Spleen (tissue), 7 donors: ENCODE measurements at regions not wholly inside any gene's neighbourhood (a gene's known extent, or its start where the extent isn't known, plus 50 kb on each side); places are given as distances from the start of the nearest gene placed in this dataset.
"Not testable (repeated sequence)": the region's sequence is repeated elsewhere in the genome, so short reads cannot be mapped to it uniquely, and the experiment has no call there.

ENCODE experiments used
- POLR2AphosphoS5 ChIP-seq, 3 donors: sonication (generic); formaldehyde crosslinking; IDR thresholded peaks; one replicate each; pipeline ENCODE4 v1.5.1; 2017; ENCODE audit warnings: antibody characterized with exemption in 3 of 3
- TF ChIP-seq, protein P1 (sequence below), 11 experiments: fragments of 200-600 bp in 7 of 11; fragments of 450-650 bp in 4 of 11; sonication (generic) in 4 of 11; IDR thresholded peaks in 8 of 11; conservative IDR thresholded peaks in 3 of 11; 1 replicate in 7 of 11; 2 replicates in 4 of 11; pipeline versions ENCODE4 v1.4.0 to v1.8.0; 2016 to 2021; ENCODE audit warnings: antibody characterized with exemption in 11 of 11, inconsistent platforms in 4 of 11, mild to moderate bottlenecking in 1 of 11
- donor health status: DM: no; HTN: no; CAD: no; lungs with moderate emphysema.
- donor health status: DM: no; HTN: no; CAD: no.
- donor health status: DM: no; HTN: no; CAD: no.

DNA sequence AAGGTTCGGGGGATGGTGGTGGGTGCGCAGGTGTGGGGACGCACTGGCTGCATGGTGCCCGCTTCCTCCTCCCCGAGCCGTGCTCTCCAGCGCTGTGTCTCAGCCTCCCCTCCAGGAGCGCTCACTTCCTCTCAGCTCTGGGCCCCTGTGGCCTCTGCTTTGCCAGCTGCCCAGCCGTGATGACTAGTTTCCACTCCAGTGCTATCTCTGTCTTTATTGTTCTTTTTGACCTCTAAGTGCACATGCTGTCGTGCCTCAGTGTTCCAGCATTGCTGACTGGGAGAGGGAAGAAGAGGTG lies 71.0 kb downstream of the NPIPB11 start:
- peak in 2 of 3 donors; percentile 53 to 61 for TF ChIP-seq POLR2AphosphoS5 (IDR thresholded peaks at IDR 0.05)
- TF ChIP-seq, protein P1, sequence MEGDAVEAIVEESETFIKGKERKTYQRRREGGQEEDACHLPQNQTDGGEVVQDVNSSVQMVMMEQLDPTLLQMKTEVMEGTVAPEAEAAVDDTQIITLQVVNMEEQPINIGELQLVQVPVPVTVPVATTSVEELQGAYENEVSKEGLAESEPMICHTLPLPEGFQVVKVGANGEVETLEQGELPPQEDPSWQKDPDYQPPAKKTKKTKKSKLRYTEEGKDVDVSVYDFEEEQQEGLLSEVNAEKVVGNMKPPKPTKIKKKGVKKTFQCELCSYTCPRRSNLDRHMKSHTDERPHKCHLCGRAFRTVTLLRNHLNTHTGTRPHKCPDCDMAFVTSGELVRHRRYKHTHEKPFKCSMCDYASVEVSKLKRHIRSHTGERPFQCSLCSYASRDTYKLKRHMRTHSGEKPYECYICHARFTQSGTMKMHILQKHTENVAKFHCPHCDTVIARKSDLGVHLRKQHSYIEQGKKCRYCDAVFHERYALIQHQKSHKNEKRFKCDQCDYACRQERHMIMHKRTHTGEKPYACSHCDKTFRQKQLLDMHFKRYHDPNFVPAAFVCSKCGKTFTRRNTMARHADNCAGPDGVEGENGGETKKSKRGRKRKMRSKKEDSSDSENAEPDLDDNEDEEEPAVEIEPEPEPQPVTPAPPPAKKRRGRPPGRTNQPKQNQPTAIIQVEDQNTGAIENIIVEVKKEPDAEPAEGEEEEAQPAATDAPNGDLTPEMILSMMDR (IDR thresholded peaks at IDR 0.05 in 8 of 11, conservative IDR thresholded peaks at IDR 0.05 in 3 of 11) = not testable (repeated sequence)
